SH-SY5Y (cell line): ENCODE measurements at regions not wholly inside any gene's neighbourhood (a gene's known extent, or its start where the extent isn't known, plus 50 kb on each side); places are given as distances from the start of the nearest gene placed in this dataset.

Source experiments
- GATA2 ChIP-seq: IDR thresholded peaks from 2 replicates; pipeline ENCODE4 v1.6.1; 2011; ENCODE audit warnings: mild to moderate bottlenecking, low read depth, low read length
- GATA3 ChIP-seq: IDR thresholded peaks from 2 replicates; pipeline ENCODE4 v1.6.1; 2011; ENCODE audit warnings: low read depth, mild to moderate bottlenecking, low read length, moderate library complexity

DNA sequence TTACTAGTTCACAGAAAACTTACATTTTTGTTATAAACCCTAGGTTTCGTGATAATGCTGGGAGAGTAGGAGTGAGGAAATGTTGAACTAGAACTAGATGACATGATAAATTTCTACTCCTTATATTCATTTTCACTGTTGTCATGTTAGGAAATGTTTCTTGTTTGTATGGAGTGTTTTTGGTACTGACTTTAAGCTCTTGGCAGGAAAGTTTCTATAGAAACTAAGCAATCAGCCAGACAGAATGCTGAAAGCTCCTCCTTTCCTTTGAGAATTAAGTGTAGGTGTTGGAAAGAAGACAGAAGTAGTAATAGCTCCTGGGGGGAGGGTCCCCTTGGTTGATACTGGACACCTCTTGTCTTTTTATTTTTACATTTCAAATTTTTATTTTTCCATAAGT, 309.8 kb downstream of the MAP2K4 start:
- TF ChIP-seq GATA3 = no peak
- TF ChIP-seq GATA2 = no peak
